ENCODE measurements at regions not wholly inside any gene's neighbourhood (a gene's known extent, or its start where the extent isn't known, plus 50 kb on each side); places are given as distances from the start of the nearest gene placed in this dataset.

- H3K36me3 ChIP-seq: no peaks in the 10 kb centered on the region
These were observed 221.9 kb upstream of the SEMA3C start for GRCh38 chr7:81140775-81141174.

DNA sequence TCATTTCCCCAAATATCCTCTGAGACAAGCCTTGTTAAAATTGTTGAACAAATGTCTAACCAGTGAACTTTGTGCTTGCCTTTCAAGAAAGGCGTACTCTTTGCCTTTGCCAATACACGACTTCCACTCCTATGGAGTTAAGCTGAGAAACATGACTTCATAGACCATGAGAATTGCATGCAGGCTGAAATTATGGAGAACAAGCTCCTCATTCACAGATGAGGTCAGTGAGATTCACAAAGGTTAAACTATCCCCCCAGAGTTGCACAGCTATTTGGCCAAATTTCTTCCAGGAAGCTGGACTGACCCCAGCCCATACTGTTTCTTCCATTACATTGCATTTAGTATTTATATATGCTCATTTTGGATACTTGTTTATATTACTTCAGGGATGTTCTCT is 221.4 kb upstream of the SEMA3C start:
- Histone ChIP-seq H3K27me3 (no peaks in the 10 kb centered on the region), H3K4me3 (no peak overlapping the region), H3K36me3 (no peaks in the 10 kb centered on the region), H3K9me3 (no peaks in the 10 kb centered on the region), H3K27ac (no peak overlapping the region), H3K4me1 (no peaks in the 10 kb centered on the region)
- no peak for DNase-seq (ENCODE audit: extremely low spot score in 2 of 2)
- intact Hi-C loops (cut with DNase I): no loop called here
- TF ChIP-seq POLR2AphosphoS5 (IDR thresholded peaks at IDR 0.05; ENCODE audit: insufficient read depth in 1 of 2, low read depth in 1 of 2) (no peak), POLR2A (IDR thresholded peaks at IDR 0.05) (no peak), CTCF (IDR thresholded peaks at IDR 0.05) (no peak)

More at GRCh38 chr7:81140775-81141174, 221.9 kb upstream of the SEMA3C start:
- DNase-seq (ENCODE audit: extremely low spot score in 2 of 2): no peak
- Histone ChIP-seq H3K4me1 (no peaks in the 10 kb centered on the region), H3K27me3 (no peaks in the 10 kb centered on the region), H3K9me3 (no peaks in the 10 kb centered on the region), H3K4me3 (no peak overlapping the region), H3K27ac (no peak overlapping the region)
- TF ChIP-seq POLR2A (IDR thresholded peaks at IDR 0.05): no peak
- TF ChIP-seq POLR2AphosphoS5 (IDR thresholded peaks at IDR 0.05; ENCODE audit: insufficient read depth in 1 of 2, low read depth in 1 of 2): no peak
- TF ChIP-seq CTCF (IDR thresholded peaks at IDR 0.05): no peak
- intact Hi-C loops (cut with DNase I): no loop called here

DNA sequence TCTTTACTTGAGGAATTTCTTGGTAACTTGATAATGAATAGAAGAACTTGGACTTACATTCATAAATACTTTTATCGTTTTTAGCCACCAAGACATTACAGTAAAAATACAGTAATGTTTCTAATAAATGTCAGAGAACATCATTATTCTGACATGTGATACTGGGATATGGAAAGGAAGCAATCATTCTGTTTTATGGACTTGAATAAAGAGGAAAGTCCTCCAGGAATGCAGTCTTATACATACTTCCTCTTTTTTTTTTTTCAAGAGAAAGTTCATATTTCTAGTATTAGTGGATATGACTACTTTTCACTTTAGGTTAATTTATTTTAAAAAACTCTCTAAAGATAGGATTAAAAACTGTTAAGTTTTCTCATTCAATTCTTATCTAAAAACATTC is 220.0 kb upstream of the SEMA3C start:
- no peaks in the 10 kb centered on the region for H3K4me1 ChIP-seq
- no peak overlapping the region for H3K27ac ChIP-seq
- intact Hi-C loops (cut with DNase I): no loop called here
- no peaks in the 10 kb centered on the region for H3K36me3 ChIP-seq
- no peak for DNase-seq (ENCODE audit: extremely low spot score in 2 of 2)
- no peaks in the 10 kb centered on the region for H3K27me3 ChIP-seq
- H3K4me3 ChIP-seq: no peak overlapping the region
- no peaks in the 10 kb centered on the region for H3K9me3 ChIP-seq
- TF ChIP-seq POLR2AphosphoS5 (IDR thresholded peaks at IDR 0.05; ENCODE audit: insufficient read depth in 1 of 2, low read depth in 1 of 2): no peak
- TF ChIP-seq POLR2A (IDR thresholded peaks at IDR 0.05): no peak
- TF ChIP-seq CTCF (IDR thresholded peaks at IDR 0.05): no peak

DNA sequence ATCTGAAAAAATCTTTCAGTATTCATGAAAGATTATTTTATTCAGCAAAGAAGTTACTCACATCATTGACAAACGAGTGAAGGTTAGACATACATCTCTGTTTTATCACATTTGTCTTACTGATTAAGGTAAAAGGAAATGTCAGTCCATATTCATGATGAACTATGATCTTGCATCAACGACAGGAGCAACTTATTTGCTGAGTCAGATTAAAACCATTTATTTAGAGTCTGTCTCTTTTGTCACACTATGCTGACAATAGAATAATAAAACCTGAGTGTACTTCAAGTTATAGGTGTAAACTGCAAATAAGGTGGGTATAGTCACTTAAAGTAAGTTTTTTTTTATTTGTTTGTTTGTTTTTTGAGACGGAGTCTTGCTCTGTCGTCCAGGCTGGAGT is 216.5 kb upstream of the SEMA3C start:
- Histone ChIP-seq H3K27me3 (no peaks in the 10 kb centered on the region), H3K4me1 (no peaks in the 10 kb centered on the region), H3K9me3 (no peaks in the 10 kb centered on the region), H3K4me3 (no peak overlapping the region), H3K27ac (no peak overlapping the region), H3K36me3 (no peaks in the 10 kb centered on the region)
- TF ChIP-seq POLR2AphosphoS5 (IDR thresholded peaks at IDR 0.05; ENCODE audit: insufficient read depth in 1 of 2, low read depth in 1 of 2): no peak
- no peak for TF ChIP-seq CTCF (IDR thresholded peaks at IDR 0.05)
- TF ChIP-seq POLR2A (IDR thresholded peaks at IDR 0.05): no peak
- intact Hi-C loops (cut with DNase I): no loop called here
- DNase-seq (ENCODE audit: extremely low spot score in 2 of 2): no peak

- Histone ChIP-seq H3K36me3 (no peaks in the 10 kb centered on the region), H3K4me1 (no peaks in the 10 kb centered on the region), H3K27ac (no peak overlapping the region), H3K27me3 (no peaks in the 10 kb centered on the region), H3K4me3 (no peak overlapping the region), H3K9me3 (no peaks in the 10 kb centered on the region)
- TF ChIP-seq POLR2AphosphoS5 (IDR thresholded peaks at IDR 0.05; ENCODE audit: insufficient read depth in 1 of 2, low read depth in 1 of 2) (no peak), CTCF (IDR thresholded peaks at IDR 0.05) (no peak), POLR2A (IDR thresholded peaks at IDR 0.05) (no peak)
- intact Hi-C loops (cut with DNase I): no loop called here
- DNase-seq (ENCODE audit: extremely low spot score in 2 of 2): no peak
These were observed 209.2 kb upstream of the SEMA3C start for GRCh38 chr7:81128011-81128410.
